Keratinocyte (primary cell): ENCODE measurements at regions not wholly inside any gene's neighbourhood (a gene's known extent, or its start where the extent isn't known, plus 50 kb on each side); places are given as distances from the start of the nearest gene placed in this dataset.

ENCODE experiments used
- CTCF ChIP-seq, 3 experiments: IDR thresholded peaks in 1 of 3; conservative IDR thresholded peaks in 1 of 3; optimal IDR thresholded peaks in 1 of 3; 2 replicates in 2 of 3; 3 replicates in 1 of 3; pipeline versions ENCODE3 to v1.5.1; 2011; ENCODE audit warnings: low read length in 3 of 3, mild to moderate bottlenecking in 3 of 3, moderate library complexity in 2 of 3, control low read depth in 1 of 3, inconsistent platforms in 1 of 3; ENCODE audit not compliant: insufficient read depth in 2 of 3; ENCODE audit errors: extremely low read depth in 1 of 3
- EZH2 ChIP-seq: IDR thresholded peaks from one replicate; pipeline ENCODE4 v1.6.1; 2012; ENCODE audit warnings: inconsistent platforms, mild to moderate bottlenecking, low read length, moderate library complexity

- TF ChIP-seq CTCF (optimal IDR thresholded peaks at IDR 0.05 in 1 of 3, IDR thresholded peaks at IDR 0.05 in 1 of 3, conservative IDR thresholded peaks at IDR 0.05 in 1 of 3; ENCODE audit: extremely low read depth in 1 of 3, insufficient read depth in 2 of 3, low read length in 3 of 3): no peak
- TF ChIP-seq EZH2: no peak
Observed at GRCh38 chr5:136811551-136811950, 446.2 kb upstream of the TRPC7 start.
